Skeletal muscle satellite cell (primary cell): ENCODE measurements at regions not wholly inside any gene's neighbourhood (a gene's known extent, or its start where the extent isn't known, plus 50 kb on each side); places are given as distances from the start of the nearest gene placed in this dataset.

ENCODE experiments used
- H3K27me3 ChIP-seq: 2 replicates; pipeline ENCODE4 v1.7.0; 2013; ENCODE audit warnings: low read length; ENCODE audit not compliant: control insufficient read depth, insufficient read depth
- H3K36me3 ChIP-seq: 2 replicates; pipeline ENCODE4 v1.7.0; 2013; ENCODE audit warnings: mild to moderate bottlenecking, control low read depth, low read length; ENCODE audit not compliant: insufficient read depth
- H3K4me1 ChIP-seq: 2 replicates; pipeline ENCODE4 v1.7.0; 2013; ENCODE audit warnings: low read length; ENCODE audit not compliant: control insufficient read depth, insufficient read depth
- H3K4me2 ChIP-seq: 2 replicates; pipeline ENCODE4 v1.7.0; 2013; ENCODE audit warnings: mild to moderate bottlenecking, low read length
- H3K4me3 ChIP-seq: 2 replicates; pipeline ENCODE4 v1.7.0; 2013; ENCODE audit warnings: low read length
- H3K9ac ChIP-seq: 2 replicates; pipeline ENCODE4 v1.7.0; 2013; ENCODE audit warnings: mild to moderate bottlenecking, low read depth, low read length, moderate library complexity
- H3K9me3 ChIP-seq: replicated peaks from 2 replicates; pipeline ENCODE4 v1.7.0; 2013; ENCODE audit warnings: mild to moderate bottlenecking, control low read depth, low read length

DNA sequence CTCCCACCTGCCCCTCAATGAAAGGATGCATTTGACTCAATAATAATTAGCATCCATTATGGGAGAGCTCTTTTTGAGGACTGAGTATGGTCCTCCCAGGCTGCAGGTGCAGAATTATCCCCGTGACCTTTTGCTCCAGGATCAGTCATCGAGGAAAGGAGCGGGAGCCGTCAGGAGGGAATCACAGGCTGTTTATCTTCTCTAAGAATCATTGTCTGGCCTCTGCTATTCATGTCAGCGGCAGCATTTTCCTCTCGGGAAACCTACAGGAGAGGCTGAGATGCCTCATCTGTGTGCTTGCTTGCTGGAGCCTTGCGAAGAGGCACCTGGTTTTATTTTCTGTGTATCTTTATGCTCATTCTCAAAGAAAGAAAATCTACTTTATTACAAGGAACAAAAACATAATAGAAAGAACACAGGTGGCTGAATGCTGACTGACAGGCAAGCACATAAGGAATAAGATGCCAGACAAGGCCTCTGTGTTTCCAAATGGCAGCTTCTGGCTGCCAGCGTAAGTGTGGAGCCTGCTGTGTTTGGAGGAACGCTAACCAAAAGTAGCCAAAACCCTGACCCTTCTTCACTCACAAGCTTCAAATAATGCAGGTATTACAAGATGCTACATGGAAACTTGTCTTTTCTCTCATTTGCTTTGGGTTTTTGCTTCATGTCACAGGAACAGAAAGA is 539.1 kb upstream of the MARCKS start:
- H3K4me2 ChIP-seq, result peak overlapping the region; percentile 4
- H3K9me3 ChIP-seq, result no peaks in the 10 kb centered on the region
- H3K36me3 ChIP-seq, result no peaks in the 10 kb centered on the region
- H3K4me3 ChIP-seq, result no peak overlapping the region
- no peaks in the 10 kb centered on the region for H3K27me3 ChIP-seq
- peaks cover 4% of the 10 kb centered on the region for H3K4me1 ChIP-seq
- H3K9ac ChIP-seq, result no peak overlapping the region

- Histone ChIP-seq H3K36me3 (no peaks in the 10 kb centered on the region), H3K9me3 (no peaks in the 10 kb centered on the region), H3K4me3 (no peak overlapping the region), H3K4me1 (peaks cover 4% of the 10 kb centered on the region), H3K4me2 (peak overlapping the region; percentile 4), H3K9ac (no peak overlapping the region), H3K27me3 (no peaks in the 10 kb centered on the region)
These were observed 538.6 kb upstream of the MARCKS start for GRCh38 chr6:113318575-113318917.

GRCh38 chr6:113320653-113321052 is 536.5 kb upstream of the MARCKS start:
- Histone ChIP-seq H3K4me3 (no peak overlapping the region), H3K4me1 (peaks cover 4% of the 10 kb centered on the region), H3K27me3 (no peaks in the 10 kb centered on the region), H3K9me3 (no peaks in the 10 kb centered on the region), H3K9ac (no peak overlapping the region), H3K4me2 (no peak overlapping the region), H3K36me3 (no peaks in the 10 kb centered on the region)

DNA sequence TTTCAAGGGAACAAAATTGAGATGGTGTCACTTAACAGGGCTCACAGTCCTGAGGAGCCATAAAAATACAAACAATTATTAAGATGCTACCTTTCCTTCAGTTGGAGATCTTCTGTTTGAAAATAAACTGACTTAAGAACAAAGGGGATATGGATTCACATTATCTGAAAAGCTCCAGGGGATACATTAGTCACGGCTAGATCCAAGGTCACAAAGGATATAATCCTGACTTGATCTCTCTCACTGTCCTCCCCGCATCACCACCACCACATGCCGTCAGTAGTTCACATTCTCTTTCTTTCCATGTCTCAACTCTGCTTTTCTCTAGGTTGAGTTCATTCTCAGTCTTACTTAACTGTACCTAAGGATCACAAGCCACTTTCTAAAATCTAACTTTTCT is 530.4 kb upstream of the MARCKS start:
- no peaks in the 10 kb centered on the region for H3K9me3 ChIP-seq
- no peaks in the 10 kb centered on the region for H3K4me1 ChIP-seq
- H3K9ac ChIP-seq, result no peak overlapping the region
- no peaks in the 10 kb centered on the region for H3K36me3 ChIP-seq
- no peak overlapping the region for H3K4me2 ChIP-seq
- no peak overlapping the region for H3K4me3 ChIP-seq
- no peaks in the 10 kb centered on the region for H3K27me3 ChIP-seq

DNA sequence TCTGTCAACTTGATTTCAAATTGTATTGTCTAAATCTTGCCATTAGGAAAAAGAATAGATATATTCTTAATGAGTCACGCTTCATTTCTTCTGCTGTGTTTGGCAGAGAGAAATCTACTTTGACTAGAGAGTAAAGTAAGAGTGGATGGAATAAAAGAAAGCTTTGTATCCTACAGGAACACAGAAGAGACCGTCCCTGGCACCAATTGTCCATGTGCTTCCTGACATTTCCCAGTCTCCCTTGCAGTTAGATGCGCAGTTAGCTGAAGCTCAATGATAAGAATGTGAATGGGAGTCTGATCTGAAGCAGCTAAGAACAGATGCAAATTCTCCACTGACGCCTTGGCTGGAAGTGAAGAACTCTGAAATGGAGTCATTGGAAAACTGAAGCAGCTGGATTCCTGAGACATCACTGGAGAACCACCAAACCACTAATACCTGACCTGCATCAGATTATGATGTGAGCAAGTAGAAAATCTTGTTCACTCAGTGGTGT is 528.2 kb upstream of the MARCKS start:
- Histone ChIP-seq H3K9me3 (no peaks in the 10 kb centered on the region), H3K4me2 (no peak overlapping the region), H3K4me3 (no peak overlapping the region), H3K27me3 (no peaks in the 10 kb centered on the region), H3K9ac (no peak overlapping the region), H3K4me1 (no peaks in the 10 kb centered on the region), H3K36me3 (no peaks in the 10 kb centered on the region)

DNA sequence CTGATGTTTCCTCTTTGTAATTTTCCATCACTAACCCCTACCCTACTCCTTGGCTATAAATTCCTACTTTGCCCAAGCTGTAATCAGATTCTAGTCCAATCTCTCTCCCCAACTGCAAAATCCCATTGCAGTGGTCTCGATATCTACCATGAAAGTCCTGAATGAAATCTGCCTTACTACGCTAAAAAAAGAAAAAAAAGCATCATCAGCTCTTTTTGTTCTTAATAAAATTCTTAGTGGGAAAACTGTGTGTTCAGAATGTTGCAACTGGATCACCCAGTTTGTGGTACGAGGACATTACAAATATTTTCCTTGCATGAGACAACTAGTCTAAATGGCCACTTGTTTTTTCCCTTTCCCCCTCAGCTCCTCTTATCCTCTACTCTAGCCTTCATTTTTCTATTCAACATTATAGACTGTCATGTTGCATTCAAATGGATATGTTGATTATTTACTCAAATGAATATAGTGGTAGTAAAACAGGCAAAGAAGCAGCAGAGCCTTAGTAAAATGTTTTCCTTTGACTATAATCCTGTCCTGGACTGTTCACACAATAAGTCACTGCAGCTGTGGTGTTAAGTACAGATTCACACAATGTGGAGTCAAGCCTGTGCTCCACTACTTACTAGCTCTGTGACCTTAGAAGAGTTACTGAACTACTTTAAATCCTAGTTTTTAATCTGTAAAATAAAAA is 527.1 kb upstream of the MARCKS start:
- H3K9ac ChIP-seq, result no peak overlapping the region
- no peaks in the 10 kb centered on the region for H3K27me3 ChIP-seq
- no peak overlapping the region for H3K4me2 ChIP-seq
- H3K4me3 ChIP-seq, result no peak overlapping the region
- no peaks in the 10 kb centered on the region for H3K4me1 ChIP-seq
- H3K9me3 ChIP-seq, result no peaks in the 10 kb centered on the region
- no peaks in the 10 kb centered on the region for H3K36me3 ChIP-seq

- Histone ChIP-seq H3K9me3 (no peaks in the 10 kb centered on the region), H3K4me3 (no peak overlapping the region)
These were observed 526.6 kb upstream of the MARCKS start for GRCh38 chr6:113330636-113330946.

GRCh38 chr6:113331021-113331420 is 526.1 kb upstream of the MARCKS start:
- no peak overlapping the region for H3K9ac ChIP-seq
- no peaks in the 10 kb centered on the region for H3K9me3 ChIP-seq
- H3K4me3 ChIP-seq, result no peak overlapping the region
- no peaks in the 10 kb centered on the region for H3K27me3 ChIP-seq
- no peak overlapping the region for H3K4me2 ChIP-seq
- no peaks in the 10 kb centered on the region for H3K36me3 ChIP-seq
- H3K4me1 ChIP-seq, result no peaks in the 10 kb centered on the region

More at GRCh38 chr6:113330636-113330946, 526.6 kb upstream of the MARCKS start:
- Histone ChIP-seq H3K4me1 (no peaks in the 10 kb centered on the region), H3K9ac (no peak overlapping the region), H3K36me3 (no peaks in the 10 kb centered on the region), H3K4me2 (no peak overlapping the region), H3K27me3 (no peaks in the 10 kb centered on the region)

GRCh38 chr6:113338644-113339043 is 518.5 kb upstream of the MARCKS start:
- H3K9ac ChIP-seq, result no peak overlapping the region
- no peaks in the 10 kb centered on the region for H3K4me1 ChIP-seq
- no peaks in the 10 kb centered on the region for H3K27me3 ChIP-seq
- no peak overlapping the region for H3K4me2 ChIP-seq
- no peaks in the 10 kb centered on the region for H3K36me3 ChIP-seq
- H3K4me3 ChIP-seq, result no peak overlapping the region
- H3K9me3 ChIP-seq, result no peaks in the 10 kb centered on the region

DNA sequence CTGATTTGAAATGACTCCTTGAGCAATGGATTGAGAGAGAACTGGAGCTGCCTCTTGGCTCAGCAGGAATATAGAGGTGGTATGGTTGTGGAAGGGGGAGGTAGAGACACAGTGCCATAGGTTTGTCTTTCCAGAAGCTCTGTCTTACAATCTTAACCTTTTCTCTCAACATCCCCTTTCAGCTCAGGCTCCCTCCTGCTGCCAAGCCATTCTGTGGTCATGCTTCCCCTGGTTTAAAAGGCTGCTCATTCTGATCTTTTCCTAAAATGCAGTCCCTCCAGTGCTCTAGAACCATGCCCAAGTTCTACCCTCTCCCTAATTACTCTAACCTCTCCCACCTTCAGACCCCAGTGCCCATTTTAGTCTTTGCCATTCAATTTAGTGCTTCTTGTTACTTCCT is 517.9 kb upstream of the MARCKS start:
- Histone ChIP-seq H3K4me3 (no peak overlapping the region), H3K4me2 (no peak overlapping the region), H3K4me1 (no peaks in the 10 kb centered on the region), H3K9me3 (no peaks in the 10 kb centered on the region), H3K9ac (no peak overlapping the region), H3K27me3 (no peaks in the 10 kb centered on the region), H3K36me3 (no peaks in the 10 kb centered on the region)

DNA sequence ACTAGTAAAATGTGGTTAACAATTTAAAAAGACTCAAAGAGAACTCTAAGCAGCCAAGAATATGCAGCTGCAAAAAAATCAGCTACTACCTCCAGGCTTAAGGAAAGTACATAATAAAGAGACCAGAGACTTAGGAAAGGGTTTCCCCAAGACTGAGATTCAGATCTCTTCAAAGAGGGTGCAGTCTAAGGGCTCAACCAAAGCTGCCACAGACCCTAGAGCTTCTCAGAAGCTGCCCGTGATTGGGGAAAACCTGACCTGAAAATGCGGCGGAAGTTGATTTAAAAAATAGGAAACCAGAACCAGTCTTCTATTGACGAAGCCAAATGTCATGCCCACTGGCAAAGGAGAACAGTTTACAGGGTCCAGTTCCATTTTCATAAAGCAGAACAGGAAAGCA is 516.8 kb upstream of the MARCKS start:
- H3K9ac ChIP-seq, result no peak overlapping the region
- no peaks in the 10 kb centered on the region for H3K27me3 ChIP-seq

DNA sequence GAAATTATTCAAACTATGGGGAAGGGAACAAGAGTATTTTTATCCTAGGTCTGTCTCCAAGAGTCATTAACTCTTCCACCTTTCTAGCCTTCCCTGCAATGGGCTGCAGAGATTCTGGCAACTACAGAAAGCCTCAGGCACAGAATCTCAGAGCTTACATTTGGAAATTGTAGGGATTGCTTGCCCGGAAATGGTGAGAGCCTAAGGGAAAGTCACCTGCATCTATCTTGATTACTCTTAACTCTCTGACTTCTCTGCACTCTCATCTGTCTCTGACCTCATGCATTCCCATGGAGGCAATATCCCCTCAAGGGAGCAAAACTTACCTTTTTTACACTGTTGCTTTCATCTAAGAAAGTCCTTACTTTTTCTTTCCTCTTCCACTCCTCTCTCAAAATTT is 513.2 kb upstream of the MARCKS start:
- Histone ChIP-seq H3K4me1 (peaks cover 4% of the 10 kb centered on the region), H3K36me3 (no peaks in the 10 kb centered on the region), H3K9me3 (no peaks in the 10 kb centered on the region), H3K4me2 (no peak overlapping the region), H3K9ac (no peak overlapping the region), H3K27me3 (no peaks in the 10 kb centered on the region), H3K4me3 (no peak overlapping the region)

More for the DNA sequence above, 516.8 kb upstream of the MARCKS start:
- Histone ChIP-seq H3K4me2 (no peak overlapping the region), H3K36me3 (no peaks in the 10 kb centered on the region), H3K4me3 (no peak overlapping the region), H3K4me1 (peaks cover 3% of the 10 kb centered on the region), H3K9me3 (no peaks in the 10 kb centered on the region)
